ENCODE measurements at regions not wholly inside any gene's neighbourhood (a gene's known extent, or its start where the extent isn't known, plus 50 kb on each side); places are given as distances from the start of the nearest gene placed in this dataset.

DNA sequence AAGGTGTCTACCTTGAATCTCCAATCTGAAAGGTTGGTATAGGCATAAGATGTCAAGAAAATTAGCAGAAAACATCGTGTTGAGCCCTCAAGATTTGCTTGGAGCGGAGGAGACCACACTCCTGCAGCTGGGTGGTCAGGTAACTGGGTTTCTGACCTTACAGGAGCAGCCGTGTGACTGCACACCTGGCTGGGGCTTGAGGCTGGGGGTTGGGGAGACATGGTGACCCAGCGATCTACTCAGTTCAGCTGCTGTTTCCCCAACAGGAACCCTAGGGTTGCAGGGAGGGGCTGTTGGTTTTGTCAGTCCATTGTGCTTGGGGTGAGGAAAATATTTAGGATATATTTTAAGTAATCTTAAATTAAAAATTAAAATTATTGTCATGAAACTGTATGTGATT is 147.0 kb upstream of the ZNF32 start:
- TF ChIP-seq, protein P1, sequence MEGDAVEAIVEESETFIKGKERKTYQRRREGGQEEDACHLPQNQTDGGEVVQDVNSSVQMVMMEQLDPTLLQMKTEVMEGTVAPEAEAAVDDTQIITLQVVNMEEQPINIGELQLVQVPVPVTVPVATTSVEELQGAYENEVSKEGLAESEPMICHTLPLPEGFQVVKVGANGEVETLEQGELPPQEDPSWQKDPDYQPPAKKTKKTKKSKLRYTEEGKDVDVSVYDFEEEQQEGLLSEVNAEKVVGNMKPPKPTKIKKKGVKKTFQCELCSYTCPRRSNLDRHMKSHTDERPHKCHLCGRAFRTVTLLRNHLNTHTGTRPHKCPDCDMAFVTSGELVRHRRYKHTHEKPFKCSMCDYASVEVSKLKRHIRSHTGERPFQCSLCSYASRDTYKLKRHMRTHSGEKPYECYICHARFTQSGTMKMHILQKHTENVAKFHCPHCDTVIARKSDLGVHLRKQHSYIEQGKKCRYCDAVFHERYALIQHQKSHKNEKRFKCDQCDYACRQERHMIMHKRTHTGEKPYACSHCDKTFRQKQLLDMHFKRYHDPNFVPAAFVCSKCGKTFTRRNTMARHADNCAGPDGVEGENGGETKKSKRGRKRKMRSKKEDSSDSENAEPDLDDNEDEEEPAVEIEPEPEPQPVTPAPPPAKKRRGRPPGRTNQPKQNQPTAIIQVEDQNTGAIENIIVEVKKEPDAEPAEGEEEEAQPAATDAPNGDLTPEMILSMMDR (IDR thresholded peaks at IDR 0.05) = no peak
- TF ChIP-seq POLR2A (IDR thresholded peaks at IDR 0.05) = no peak
- no peak for TF ChIP-seq POLR2AphosphoS5 (IDR thresholded peaks at IDR 0.05)
